GM12892 (cell line): ENCODE measurements at regions not wholly inside any gene's neighbourhood (a gene's known extent, or its start where the extent isn't known, plus 50 kb on each side); places are given as distances from the start of the nearest gene placed in this dataset.

Experiments
- POLR2A ChIP-seq: IDR thresholded peaks from 2 replicates; pipeline ENCODE4 v1.6.1; 2011; ENCODE audit warnings: low read depth, low read length, control low read depth
- POLR2AphosphoS5 ChIP-seq: IDR thresholded peaks from 2 replicates; pipeline ENCODE4 v1.6.1; 2011; ENCODE audit warnings: low read depth, low read length, control low read depth

GRCh38 chr12:91825999-91826398 is 319.6 kb downstream of the BTG1 start:
- no peak for TF ChIP-seq POLR2A
- TF ChIP-seq POLR2AphosphoS5: no peak
